Activated CD4-positive, alpha-beta T cell treated with anti-CD3 and anti-CD28 coated beads, Interleukin-2, amount 50 U/mL, for 48 hours (primary cell): ENCODE measurements at regions not wholly inside any gene's neighbourhood (a gene's known extent, or its start where the extent isn't known, plus 50 kb on each side); places are given as distances from the start of the nearest gene placed in this dataset.
"Not testable (repeated sequence)": the region's sequence is repeated elsewhere in the genome, so short reads cannot be mapped to it uniquely, and the experiment has no call there.

Experiments
- DNase-seq, 2 experiments: peaks; one replicate each; pipeline ENCODE4 v3.0.0-alpha.2; 2020

DNA sequence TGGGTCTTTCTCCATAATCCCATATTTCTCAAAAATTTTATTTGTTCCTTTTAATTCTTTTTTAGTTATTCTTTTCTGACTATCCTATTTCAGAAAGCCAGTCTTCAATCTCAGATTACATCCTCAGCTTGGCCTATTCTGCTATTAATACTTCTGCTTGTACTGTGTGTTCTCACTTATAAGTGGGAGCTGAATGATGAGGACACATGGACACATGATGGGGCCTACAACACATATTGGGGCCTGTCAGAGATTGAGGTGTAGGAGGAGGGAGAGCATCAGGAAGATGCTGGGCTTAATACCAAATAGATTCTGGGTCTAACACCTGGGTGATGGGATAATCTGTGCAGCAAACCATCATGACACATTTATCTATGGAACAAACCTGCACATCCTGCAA is 82.3 kb downstream of the MAGEE1 start:
- no peak for DNase-seq

DNA sequence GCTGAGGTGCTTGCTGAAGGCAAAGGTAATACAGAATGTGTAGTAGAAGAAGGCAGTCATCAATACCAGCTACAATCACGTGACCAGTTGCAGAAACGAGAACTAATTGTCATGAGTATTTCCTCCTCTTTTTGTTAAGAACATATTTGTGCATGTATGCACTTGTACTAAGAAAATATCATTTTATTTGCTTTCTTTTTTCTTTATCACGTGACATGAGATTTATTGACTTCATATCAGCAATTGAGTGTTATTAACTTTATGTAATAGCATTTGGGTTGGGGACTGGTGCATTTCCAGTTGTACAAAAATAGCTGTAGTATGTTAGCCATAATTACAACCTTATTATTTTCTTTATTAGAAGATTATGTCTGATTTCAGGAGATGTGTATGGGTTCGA is 90.0 kb downstream of the MAGEE1 start:
- DNase-seq, result no peak

DNA sequence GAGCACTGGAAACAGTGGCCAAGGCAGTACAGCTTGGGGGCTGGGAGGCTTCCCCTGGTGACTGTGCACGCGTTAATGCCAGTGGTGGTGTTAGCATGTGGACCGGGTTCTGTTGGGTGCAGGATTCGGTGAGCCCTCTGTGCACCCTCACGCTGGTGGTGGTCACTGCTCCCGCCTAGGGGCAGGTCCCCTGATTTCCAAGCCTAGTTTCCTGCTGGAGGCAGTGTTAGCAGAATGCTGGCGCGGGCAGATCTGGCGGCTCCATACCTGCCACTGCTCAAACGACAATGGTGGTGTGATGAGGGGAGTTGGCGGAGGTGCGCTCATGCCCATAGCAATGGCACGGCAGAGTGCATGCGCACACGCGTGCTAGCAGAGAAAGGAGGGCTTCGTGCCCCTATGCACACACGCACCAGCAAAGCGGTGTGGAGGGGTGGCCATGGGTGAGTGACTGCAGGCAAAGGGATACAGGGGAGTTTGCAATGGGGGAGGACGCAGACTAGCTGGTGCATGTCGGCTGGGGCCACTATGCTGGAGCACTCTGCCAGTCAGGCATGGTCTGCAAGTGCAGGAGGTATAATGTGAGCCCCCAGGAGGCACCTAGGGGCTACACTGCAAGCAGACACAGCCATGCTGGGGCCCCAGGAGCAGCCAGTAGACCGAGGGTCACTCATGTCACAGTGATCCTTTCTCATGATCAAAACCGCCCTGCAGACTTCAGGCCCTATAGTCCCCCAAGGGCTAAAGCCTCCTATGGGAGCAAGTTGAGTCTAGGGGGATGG is 93.0 kb downstream of the MAGEE1 start:
- no peak for DNase-seq

DNA sequence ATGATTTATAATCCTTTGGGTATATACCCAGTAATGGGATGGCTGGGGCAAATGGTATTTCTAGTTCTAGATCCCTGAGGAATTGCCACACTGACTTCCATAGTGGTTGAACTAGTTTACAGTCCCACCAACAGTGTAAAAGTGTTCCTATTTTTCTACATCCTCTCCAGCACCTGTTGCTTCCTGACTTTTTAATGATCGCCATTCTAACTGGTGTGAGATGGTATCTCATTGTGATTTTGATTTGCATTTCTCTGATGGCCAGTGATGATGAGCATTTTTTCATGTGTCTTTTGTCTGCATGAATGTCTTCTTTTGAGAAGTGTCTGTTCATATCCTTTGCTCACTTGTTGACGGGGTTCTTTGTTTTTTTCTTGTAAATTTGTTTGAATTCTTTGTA is 108.2 kb downstream of the MAGEE1 start:
- not testable (repeated sequence) for DNase-seq

DNA sequence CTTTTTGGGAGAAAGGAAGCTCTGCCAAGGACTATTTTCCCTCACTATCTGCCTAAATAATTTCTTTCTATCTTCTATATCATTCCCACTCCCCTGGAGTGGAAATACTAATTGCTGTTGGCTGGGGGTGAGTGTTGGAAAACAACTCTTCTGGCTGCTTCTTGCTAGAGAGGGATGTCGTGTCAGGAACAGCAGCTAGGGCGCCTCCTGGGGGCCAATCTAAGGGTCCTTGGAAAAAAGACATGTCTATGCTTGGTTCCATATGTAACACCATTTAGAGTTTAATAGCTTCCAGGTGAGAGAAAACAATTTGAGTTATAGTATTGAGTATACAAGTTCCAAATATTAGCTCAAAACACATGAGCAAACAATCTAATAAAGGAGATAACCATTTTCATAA is 111.3 kb downstream of the MAGEE1 start:
- no peak for DNase-seq

DNA sequence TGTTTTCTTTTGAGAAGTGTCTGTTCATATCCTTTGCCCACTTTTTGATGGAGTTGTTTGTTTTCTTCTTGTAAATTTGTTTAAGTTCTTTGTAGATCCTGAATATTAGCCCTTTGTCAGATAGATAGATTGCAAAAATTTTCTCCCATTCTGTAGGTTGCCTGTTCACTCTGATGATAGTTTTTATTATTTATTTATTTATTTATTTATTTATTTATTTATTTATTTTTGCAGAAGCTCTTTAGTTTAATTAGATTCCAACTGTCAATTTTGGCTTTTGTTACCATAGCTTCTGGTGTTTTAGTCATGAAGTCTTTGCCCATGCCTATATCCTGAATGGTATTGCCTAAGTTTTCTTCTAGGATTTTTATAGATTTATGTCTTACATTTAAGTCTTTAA is 115.9 kb downstream of the MAGEE1 start:
- not testable (repeated sequence) for DNase-seq

DNA sequence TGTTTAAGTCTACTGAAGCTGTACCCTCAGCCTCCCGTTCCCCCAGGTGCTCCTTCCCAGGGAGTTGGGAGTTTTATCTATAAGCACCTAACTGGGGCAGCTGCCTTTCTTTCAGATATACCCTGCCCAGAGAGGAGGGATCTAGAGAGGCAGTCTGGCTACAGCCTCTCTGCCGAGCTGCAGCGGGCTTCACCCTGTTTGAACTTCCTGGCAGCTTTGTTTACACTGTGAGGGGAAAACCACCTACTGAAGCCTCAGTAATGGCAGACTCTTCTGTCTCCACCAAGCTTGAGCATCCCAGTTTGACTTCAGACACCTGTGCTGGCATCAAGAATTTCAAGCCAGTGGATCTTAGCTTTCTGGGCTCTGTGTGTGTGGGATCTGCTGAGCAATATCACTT is 122.5 kb downstream of the MAGEE1 start:
- DNase-seq, result no peak

DNA sequence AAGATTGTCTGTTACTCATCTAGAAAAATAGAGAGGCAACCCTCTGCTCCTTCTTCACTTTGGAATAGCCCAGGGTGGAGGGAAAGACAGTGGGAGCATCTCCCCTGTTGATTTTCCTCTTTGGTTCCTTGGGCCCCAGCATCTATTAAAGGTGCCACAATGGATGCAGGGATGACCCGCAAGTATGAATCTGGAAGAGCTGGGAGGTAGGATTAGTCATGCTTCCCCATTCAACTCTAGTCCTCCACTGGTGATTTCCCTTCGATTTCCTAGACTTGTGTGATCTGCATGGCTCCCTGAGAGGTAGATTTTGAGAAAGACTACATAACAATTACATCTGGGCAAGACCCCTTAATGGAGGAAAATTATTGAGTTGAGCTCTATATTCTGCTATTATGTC is 127.8 kb downstream of the MAGEE1 start:
- no peak for DNase-seq

DNA sequence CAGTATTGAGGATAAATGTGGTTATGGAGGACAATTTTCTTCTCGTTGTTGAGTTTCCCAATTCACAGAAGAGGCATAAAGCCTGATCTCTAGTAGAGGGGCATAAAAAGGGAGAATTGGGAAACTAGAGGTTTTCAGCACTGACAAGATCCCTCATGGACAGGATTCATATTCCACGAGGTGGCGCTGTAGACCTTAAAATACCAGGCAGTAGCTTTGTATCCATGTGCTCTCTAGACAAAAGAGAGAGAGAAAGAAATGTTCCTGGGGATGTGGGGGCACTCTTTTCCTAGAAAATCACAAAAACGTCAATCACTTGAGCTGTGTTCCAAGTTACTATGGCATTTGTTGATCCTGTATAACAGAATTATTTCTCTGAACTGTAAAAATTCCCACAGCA is 128.3 kb downstream of the MAGEE1 start:
- peak; percentile 2 to 18 for DNase-seq

DNA sequence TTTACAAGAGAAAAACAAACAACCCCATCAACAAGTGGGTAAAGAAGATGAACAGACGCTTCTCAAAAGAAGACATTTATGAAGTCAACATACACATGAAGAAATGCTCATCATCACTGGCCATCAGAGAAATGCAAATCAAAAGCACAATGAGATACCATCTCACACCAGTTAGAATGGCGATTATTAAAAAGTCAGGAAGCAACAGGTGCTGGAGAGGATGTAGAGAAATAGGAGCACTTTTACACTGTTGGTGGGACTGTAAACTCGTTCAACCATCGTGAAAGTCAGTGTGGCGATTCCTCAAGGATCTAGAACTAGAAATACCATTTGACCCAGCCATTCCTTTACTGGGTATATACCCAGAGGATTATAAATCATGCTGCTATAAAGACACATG is 137.3 kb downstream of the MAGEE1 start:
- not testable (repeated sequence) for DNase-seq

DNA sequence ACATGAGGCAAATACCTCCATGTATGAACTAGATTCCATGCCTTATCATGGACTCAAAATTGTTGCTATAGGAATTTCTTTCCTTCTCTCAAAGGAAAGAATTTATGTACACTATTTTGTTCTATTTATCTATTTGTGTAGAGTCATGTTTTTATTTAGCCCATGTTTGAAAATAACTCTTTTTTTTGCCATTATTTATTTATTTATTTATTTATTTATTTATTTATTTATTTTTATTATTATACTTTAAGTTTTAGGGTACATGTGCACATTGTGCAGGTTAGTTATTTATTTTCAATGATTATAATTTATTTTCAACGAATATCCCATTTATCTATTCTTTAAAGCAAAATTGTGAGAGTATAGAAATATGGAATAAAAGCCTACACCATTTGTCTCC is 177.9 kb downstream of the MAGEE1 start:
- no peak for DNase-seq

DNA sequence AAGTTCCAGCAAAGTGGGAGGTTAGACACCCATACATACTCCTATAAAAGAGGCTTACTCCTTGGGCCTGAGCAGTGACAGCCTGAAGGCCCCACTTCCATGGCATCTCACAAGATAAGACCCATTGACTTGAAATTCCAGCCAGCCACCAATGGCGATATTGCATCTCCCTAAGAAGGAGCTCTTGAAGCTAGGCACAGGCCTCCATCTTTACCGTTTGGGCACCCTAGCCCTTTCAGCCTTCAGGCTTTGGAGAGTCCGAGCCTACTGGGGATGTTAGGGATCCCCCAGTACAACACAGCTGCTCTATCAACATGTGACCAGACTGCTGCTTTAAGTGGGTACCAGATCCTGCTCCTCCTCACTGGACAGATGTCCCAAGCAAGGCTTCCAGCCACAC is 189.5 kb downstream of the MAGEE1 start:
- DNase-seq, result no peak

DNA sequence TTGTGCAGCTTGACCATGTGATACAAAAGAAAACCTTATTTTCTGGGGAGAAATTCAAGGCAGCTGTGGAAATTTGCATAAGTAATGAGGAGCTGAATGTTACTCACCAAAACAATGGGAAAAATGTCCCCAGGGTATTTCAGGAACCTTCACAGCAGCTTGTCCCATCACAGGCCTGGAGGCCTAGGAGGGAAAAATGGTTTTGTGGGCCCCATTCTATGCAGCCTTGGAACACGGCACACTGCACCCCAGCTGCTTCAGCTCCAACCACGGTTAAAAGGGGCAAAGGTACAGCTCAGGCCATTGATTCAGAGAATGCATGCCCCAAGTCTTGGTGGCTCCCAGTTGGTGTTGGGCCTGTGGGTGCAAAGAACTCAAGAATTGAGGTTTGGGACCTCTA is 216.1 kb downstream of the MAGEE1 start:
- DNase-seq, result no peak

DNA sequence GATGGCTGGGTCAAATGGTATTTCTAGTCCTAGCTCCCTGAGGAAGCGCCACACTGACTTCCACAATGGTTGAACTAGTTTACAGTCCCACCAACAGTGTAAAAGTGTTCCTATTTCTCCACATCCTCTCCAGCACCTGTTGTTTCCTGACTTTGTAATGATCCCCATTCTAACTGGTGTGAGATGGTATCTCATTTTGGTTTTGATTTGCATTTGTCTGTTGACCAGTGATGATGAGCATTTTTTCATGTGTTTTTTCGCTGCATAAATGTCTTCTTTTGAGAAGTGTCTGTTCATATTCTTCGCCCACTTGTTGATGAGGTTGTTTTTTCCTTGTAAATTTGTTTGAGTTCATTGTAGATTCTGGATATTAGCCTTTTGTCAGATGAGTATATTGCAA is 223.9 kb downstream of the MAGEE1 start:
- not testable (repeated sequence) for DNase-seq

DNA sequence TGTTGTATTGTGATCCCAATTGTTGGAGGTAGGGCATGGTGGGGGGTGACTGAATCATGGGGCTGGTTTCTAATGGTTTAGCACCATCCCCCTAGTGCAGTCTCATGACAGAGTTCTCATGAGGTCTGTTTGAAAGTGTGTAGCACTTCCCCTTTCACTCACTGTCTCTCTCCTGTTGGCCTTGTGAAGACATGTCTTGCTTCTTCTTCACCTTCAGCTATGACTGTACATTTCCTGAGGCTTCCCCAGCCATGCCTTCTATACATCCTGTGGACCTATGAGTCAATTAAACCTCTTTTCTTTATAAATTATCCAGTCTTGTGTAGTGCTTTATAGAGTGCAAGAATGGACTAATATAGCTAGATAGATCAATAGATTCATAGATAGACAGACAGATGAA is 230.0 kb downstream of the MAGEE1 start:
- no peak for DNase-seq
